Astrocyte (in vitro differentiated cells and primary cell): ENCODE measurements at regions not wholly inside any gene's neighbourhood (a gene's known extent, or its start where the extent isn't known, plus 50 kb on each side); places are given as distances from the start of the nearest gene placed in this dataset.

Experiments used
- CTCF ChIP-seq: IDR thresholded peaks from 2 replicates; pipeline ENCODE4 v1.5.1; 2011; ENCODE audit warnings: low read depth, mild to moderate bottlenecking, inconsistent platforms, low read length, moderate library complexity; ENCODE audit not compliant: insufficient read depth
- EZH2 ChIP-seq: IDR thresholded peaks from 2 replicates; pipeline ENCODE4 v1.6.1; 2012; ENCODE audit warnings: mild to moderate bottlenecking, low read length, inconsistent platforms; ENCODE audit not compliant: insufficient read depth

GRCh38 chr7:26993816-26994810 is 101.7 kb downstream of the HOXA1 start:
- TF ChIP-seq CTCF (no peak), EZH2 (no peak)
